ENCODE measurements at regions not wholly inside any gene's neighbourhood (a gene's known extent, or its start where the extent isn't known, plus 50 kb on each side); places are given as distances from the start of the nearest gene placed in this dataset.

- Histone ChIP-seq H3K4me3 (no peak overlapping the region), H3K27me3 (no peaks in the 10 kb centered on the region), H3K4me1 (peaks cover 0 to 3% of the 10 kb centered on the region in 2 donors), H3K36me3 (no peaks in the 10 kb centered on the region), H3K27ac (no peak overlapping the region), H3K9me3 (peaks cover 0 to 3% of the 10 kb centered on the region in 2 donors)
- DNase-seq (ENCODE audit: low spot score) = no peak
- no peak for TF ChIP-seq CTCF (IDR thresholded peaks at IDR 0.05)
Measured at GRCh38 chr5:56335212-56335611, 102.1 kb upstream of the ANKRD55 start.

GRCh38 chr5:56330806-56331205 is 97.7 kb upstream of the ANKRD55 start:
- no peak for TF ChIP-seq CTCF (IDR thresholded peaks at IDR 0.05)
- no peak overlapping the region for H3K27ac ChIP-seq
- peaks cover 0 to 3% of the 10 kb centered on the region in 2 donors for H3K9me3 ChIP-seq
- H3K4me1 ChIP-seq = peaks cover 0 to 13% of the 10 kb centered on the region in 2 donors
- H3K36me3 ChIP-seq = no peaks in the 10 kb centered on the region
- no peak overlapping the region for H3K4me3 ChIP-seq
- no peaks in the 10 kb centered on the region for H3K27me3 ChIP-seq
- DNase-seq (ENCODE audit: low spot score) = no peak

GRCh38 chr5:56330167-56330566 is 97.0 kb upstream of the ANKRD55 start:
- no peak for TF ChIP-seq CTCF (IDR thresholded peaks at IDR 0.05)
- peaks cover 0 to 13% of the 10 kb centered on the region in 2 donors for H3K4me1 ChIP-seq
- no peaks in the 10 kb centered on the region for H3K36me3 ChIP-seq
- H3K9me3 ChIP-seq = peaks cover 0 to 3% of the 10 kb centered on the region in 2 donors
- no peak for DNase-seq (ENCODE audit: low spot score)
- H3K4me3 ChIP-seq = no peak overlapping the region
- H3K27ac ChIP-seq = no peak overlapping the region
- no peaks in the 10 kb centered on the region for H3K27me3 ChIP-seq

GRCh38 chr5:56329652-56330051 is 96.5 kb upstream of the ANKRD55 start:
- TF ChIP-seq CTCF (IDR thresholded peaks at IDR 0.05) = no peak
- DNase-seq (ENCODE audit: low spot score) = no peak
- Histone ChIP-seq H3K27me3 (no peaks in the 10 kb centered on the region), H3K36me3 (no peaks in the 10 kb centered on the region), H3K27ac (no peak overlapping the region), H3K9me3 (no peaks in the 10 kb centered on the region), H3K4me3 (no peak overlapping the region), H3K4me1 (peaks cover 0 to 13% of the 10 kb centered on the region in 2 donors)

- no peaks in the 10 kb centered on the region for H3K36me3 ChIP-seq
- H3K9me3 ChIP-seq = no peaks in the 10 kb centered on the region
- DNase-seq (ENCODE audit: low spot score) = no peak
- H3K4me1 ChIP-seq = peaks cover 0 to 13% of the 10 kb centered on the region in 2 donors
- no peak overlapping the region for H3K4me3 ChIP-seq
- H3K27ac ChIP-seq = no peak overlapping the region
- TF ChIP-seq CTCF (IDR thresholded peaks at IDR 0.05) = no peak
- H3K27me3 ChIP-seq = no peaks in the 10 kb centered on the region
Measured at GRCh38 chr5:56328753-56329560, 95.8 kb upstream of the ANKRD55 start.

- no peak for DNase-seq (ENCODE audit: low spot score)
- Histone ChIP-seq H3K4me1 (peaks cover 0 to 13% of the 10 kb centered on the region in 2 donors), H3K27me3 (no peaks in the 10 kb centered on the region), H3K9me3 (no peaks in the 10 kb centered on the region), H3K36me3 (no peaks in the 10 kb centered on the region), H3K4me3 (no peak overlapping the region), H3K27ac (no peak overlapping the region)
- no peak for TF ChIP-seq CTCF (IDR thresholded peaks at IDR 0.05)
Measured at GRCh38 chr5:56327809-56328208, 94.7 kb upstream of the ANKRD55 start.

Data from right atrium auricular region (tissue), 2 donors.